Heart right ventricle (tissue), 16 donors: ENCODE measurements at regions not wholly inside any gene's neighbourhood (a gene's known extent, or its start where the extent isn't known, plus 50 kb on each side); places are given as distances from the start of the nearest gene placed in this dataset.

Experiments
- ATAC-seq, 8 donors: fragments of 200-7000 bp; cut with Tn5 transposase; one replicate each; pipeline ENCODE4 v1.9.1; 2020; ENCODE audit warnings: mild to moderate bottlenecking in 8 of 8, moderate library complexity in 8 of 8, moderate number of reproducible peaks in 1 of 8
- DNase-seq, 2 donors: peaks; one replicate each; pipeline ENCODE4 v3.0.0-alpha.2; 2020
- H3K27ac ChIP-seq, 10 donors: fragments of 200-600 bp; sonication (generic) in 2 of 10; one replicate each; pipeline versions ENCODE4 v1.5.0 to v1.8.0; 2020 to 2022; ENCODE audit warnings: mild to moderate bottlenecking in 3 of 10
- H3K27me3 ChIP-seq, 7 donors: fragments of 200-600 bp; one replicate each; pipeline ENCODE4 v1.8.0; 2021 to 2022; ENCODE audit warnings: mild to moderate bottlenecking in 2 of 7
- H3K36me3 ChIP-seq, 9 donors: fragments of 200-600 bp; sonication (generic) in 1 of 9; one replicate each; pipeline versions ENCODE4 v1.5.0 to v1.8.0; 2020 to 2022; ENCODE audit warnings: mild to moderate bottlenecking in 2 of 9
- H3K4me1 ChIP-seq, 9 donors: fragments of 200-600 bp; sonication (generic) in 1 of 9; one replicate each; pipeline versions ENCODE4 v1.5.0 to v1.8.0; 2020 to 2022; ENCODE audit warnings: mild to moderate bottlenecking in 4 of 9
- H3K4me3 ChIP-seq, 10 donors: fragments of 200-600 bp; sonication (generic) in 2 of 10; one replicate each; pipeline versions ENCODE4 v1.5.0 to v1.8.0; 2020 to 2022; ENCODE audit warnings: mild to moderate bottlenecking in 7 of 10, moderate library complexity in 2 of 10
- H3K9me3 ChIP-seq, 11 donors: fragments of 200-600 bp in 10 of 11; sonication (generic) in 2 of 11; one replicate each; pipeline versions ENCODE4 v1.5.0 to v1.8.0; 2013 to 2022; ENCODE audit warnings: mild to moderate bottlenecking in 2 of 11, control low read depth in 1 of 11, moderate library complexity in 1 of 11
- WGBS, 2 donors: extraction: QIAGEN DNeasy Blood & Tissue Kit; methylation state at CpG; one replicate each; pipeline ENCODE4 v1.1.7; 2013; ENCODE audit warnings: inconsistent platforms in 1 of 2; 5-methylcytosine and 5-hydroxymethylcytosine counted together
- intact Hi-C, 10 donors: fragments of 100-400 bp; cut with DNase I; formaldehyde crosslinking; loops; one replicate each; pipeline versions ENCODE4 v1.11.1 to v1.14.2; 2022
- TF ChIP-seq, protein P1 (sequence below), 9 donors: fragments of 200-600 bp; sonication (generic) in 2 of 9; IDR thresholded peaks; one replicate each; pipeline versions ENCODE4 v1.5.0 to v1.8.0; 2021 to 2022; ENCODE audit warnings: antibody characterized with exemption in 9 of 9, mild to moderate bottlenecking in 5 of 9, moderate library complexity in 1 of 9
- donor health status: Arrhythmogenic right ventricular cardiomyopathy.
- donor health status: ischemic (EF 13 %, LVEDD 7.1; RV severe dilation, severe dysfunction).
- donor health status: healthy with polysubstance abuse.
- donor health status: DM: no; HTN: yes; CAD: no.
- donor health status: DM: no; HTN: no; CAD: no.
- donor health status: ischemic (EF 25% LVEDD 6.9; RV normal size, moderate dysfunction).
- donor health status: ischemic (EF 25% LVEDD 5.7; RV mildly dilated, moderate dysfunction).
- donor health status: healthy.
- donor health status: DM: yes; HTN: yes; CAD: no.
- donor health status: Ischemic cardiomyopathy.
- donor health status: ischemic (EF 35%, LVEDD 5.7; RV mildly dilated, moderate dysfunction).
- donor health status: nonischemic (EF 11% LVEDD 7.7; RV severe dilation, severe dysfunction).
- donor health status: DM: yes; HTN: yes; CAD: no.
- donor health status: PGD.
- donor health status: ischemic (EF 29% LVEDD 5.4; RV normal size, mild dysfunction).
- donor health status: nonischemic (EF 23%, LVEDD 6.1; RV moderate dilation, normal function).

DNA sequence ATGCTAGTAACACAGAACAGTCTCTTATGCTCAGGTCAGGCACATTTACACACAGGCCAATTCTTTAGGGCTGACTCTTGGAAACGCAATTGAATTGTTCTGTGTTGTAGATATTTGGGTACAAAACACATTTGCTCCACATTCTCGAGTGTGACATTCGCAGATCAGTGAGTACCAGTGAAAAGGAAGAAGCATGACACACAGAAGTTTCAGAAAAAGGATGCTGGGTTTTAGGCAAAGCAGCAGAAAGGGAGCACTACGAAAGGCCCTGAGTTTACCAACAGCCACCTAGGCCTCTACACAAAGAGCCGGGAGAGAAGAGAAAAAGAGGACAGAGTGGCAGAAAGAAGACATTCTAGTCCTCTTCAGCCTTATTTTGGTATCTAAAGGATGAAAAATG is 254.4 kb upstream of the BTG1 start:
- no peaks in the 10 kb centered on the region for H3K9me3 ChIP-seq
- H3K27me3 ChIP-seq, result no peaks in the 10 kb centered on the region
- 90 to 92% methylated on average over 5 of the region's 5 CpGs for WGBS, 2 donors
- no peaks in the 10 kb centered on the region for H3K36me3 ChIP-seq
- ATAC-seq (no peak), DNase-seq (no peak)
- TF ChIP-seq, protein P1, sequence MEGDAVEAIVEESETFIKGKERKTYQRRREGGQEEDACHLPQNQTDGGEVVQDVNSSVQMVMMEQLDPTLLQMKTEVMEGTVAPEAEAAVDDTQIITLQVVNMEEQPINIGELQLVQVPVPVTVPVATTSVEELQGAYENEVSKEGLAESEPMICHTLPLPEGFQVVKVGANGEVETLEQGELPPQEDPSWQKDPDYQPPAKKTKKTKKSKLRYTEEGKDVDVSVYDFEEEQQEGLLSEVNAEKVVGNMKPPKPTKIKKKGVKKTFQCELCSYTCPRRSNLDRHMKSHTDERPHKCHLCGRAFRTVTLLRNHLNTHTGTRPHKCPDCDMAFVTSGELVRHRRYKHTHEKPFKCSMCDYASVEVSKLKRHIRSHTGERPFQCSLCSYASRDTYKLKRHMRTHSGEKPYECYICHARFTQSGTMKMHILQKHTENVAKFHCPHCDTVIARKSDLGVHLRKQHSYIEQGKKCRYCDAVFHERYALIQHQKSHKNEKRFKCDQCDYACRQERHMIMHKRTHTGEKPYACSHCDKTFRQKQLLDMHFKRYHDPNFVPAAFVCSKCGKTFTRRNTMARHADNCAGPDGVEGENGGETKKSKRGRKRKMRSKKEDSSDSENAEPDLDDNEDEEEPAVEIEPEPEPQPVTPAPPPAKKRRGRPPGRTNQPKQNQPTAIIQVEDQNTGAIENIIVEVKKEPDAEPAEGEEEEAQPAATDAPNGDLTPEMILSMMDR (IDR thresholded peaks at IDR 0.05), result no peak
- H3K27ac ChIP-seq, result peak overlapping the region in 3 of 10 donors; percentile 54 to 78 (median 61)
- peaks cover 0 to 61% (median 19%) of the 10 kb centered on the region in 9 donors for H3K4me1 ChIP-seq
- no peak overlapping the region for H3K4me3 ChIP-seq
- intact Hi-C loops, result loop anchor here in 1 of 10 donors (10.0 kb wide), 1 partner anchor 255 kb away; the partner anchor contains the start of gene BTG1

DNA sequence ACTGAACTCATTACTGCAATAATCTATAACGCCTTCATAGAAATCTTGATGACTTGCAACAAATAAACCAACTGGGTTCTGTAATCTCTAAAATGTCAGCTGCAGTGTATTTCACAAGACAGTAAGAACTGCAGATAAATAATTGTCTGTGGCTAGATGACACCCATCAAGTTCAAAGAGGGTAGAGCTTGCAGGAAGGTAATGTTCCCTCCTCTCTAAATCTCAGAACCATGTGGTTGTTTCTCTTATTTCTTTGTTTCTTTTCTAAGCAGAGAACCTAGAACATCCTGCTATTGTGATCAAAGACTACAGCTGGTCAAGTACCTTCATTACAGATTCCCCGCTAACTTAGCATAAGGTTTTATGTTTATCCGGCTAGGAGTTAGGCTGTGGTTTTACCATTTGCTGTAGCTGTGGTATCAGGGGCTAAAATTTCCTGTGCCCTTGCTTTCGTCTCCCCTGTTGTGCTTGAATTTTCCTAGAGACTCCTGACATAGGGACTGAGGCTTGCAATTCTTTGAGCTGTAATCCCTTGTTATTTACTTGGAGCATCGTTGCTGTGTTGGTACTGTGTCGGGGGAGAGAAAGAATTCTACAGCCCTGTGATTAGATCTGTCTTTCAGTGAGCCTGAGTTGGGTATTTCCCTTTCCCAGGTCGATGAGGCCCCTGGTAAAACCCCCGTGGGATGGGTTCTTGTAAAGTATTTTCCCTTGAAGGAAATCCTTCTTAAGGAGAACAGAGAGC is 253.1 kb upstream of the BTG1 start:
- TF ChIP-seq, protein P1 (IDR thresholded peaks at IDR 0.05), result no peak
- Histone ChIP-seq H3K36me3 (no peaks in the 10 kb centered on the region), H3K4me3 (no peak overlapping the region), H3K27me3 (no peaks in the 10 kb centered on the region), H3K9me3 (peaks cover 0 to 11% (median 7%) of the 10 kb centered on the region in 11 donors), H3K4me1 (peaks cover 0 to 53% (median 19%) of the 10 kb centered on the region in 9 donors), H3K27ac (peak overlapping the region in 8 of 10 donors; percentile 14 to 78 (median 33))
- DNase-seq, result no peak
- 59 to 62% methylated on average over 8 of the region's 8 CpGs for WGBS, 2 donors
- intact Hi-C loops, result loop anchor here in 1 of 10 donors (5.0 kb wide), 1 partner anchor 251 kb away; the partner anchor contains the start of gene BTG1
- ATAC-seq, result peak in 6 of 8 donors; percentile 36 to 75 (median 52)

DNA sequence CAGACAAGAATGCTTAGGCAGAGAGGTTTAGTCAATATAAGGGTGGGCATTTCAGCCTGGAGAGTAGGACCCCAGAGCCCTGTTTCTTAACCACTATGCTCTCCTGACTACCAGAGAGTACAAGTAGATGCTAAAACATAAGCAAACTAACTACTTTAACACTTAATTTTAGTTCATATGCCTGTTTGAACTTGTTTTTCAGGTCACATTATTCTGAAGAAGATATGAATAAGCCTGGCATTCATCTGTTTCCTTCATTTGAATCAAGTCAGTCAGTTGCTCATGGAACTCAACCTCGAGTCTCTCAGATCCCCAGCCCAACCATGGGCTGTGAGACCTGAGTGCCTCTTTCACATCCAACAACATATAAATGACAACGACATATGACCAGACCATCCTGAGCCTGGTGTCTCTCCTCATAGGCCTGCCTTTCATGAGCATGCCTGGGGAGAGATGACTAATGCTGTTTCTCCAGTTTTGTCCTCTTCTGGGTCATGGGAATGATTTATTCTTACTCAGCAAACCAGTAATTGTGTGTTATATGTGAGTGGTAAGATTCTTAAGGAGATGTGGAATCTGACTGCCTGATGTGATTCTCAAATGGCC is 251.1 kb upstream of the BTG1 start:
- peak overlapping the region in 1 of 10 donors; percentile 78 for H3K27ac ChIP-seq
- no peaks in the 10 kb centered on the region for H3K36me3 ChIP-seq
- no peak overlapping the region for H3K4me3 ChIP-seq
- H3K4me1 ChIP-seq, result peaks cover 0 to 38% (median 16%) of the 10 kb centered on the region in 9 donors
- TF ChIP-seq, protein P1 (IDR thresholded peaks at IDR 0.05), result no peak
- DNase-seq, result no peak
- H3K9me3 ChIP-seq, result peaks cover 0 to 31% (median 13%) of the 10 kb centered on the region in 11 donors
- no peaks in the 10 kb centered on the region for H3K27me3 ChIP-seq
- peak in 1 of 8 donors; percentile 42 for ATAC-seq
- 76 to 88% methylated on average over 2 of the region's 2 CpGs for WGBS, 2 donors
- intact Hi-C loops, result loop anchor here in 1 of 10 donors (5.0 kb wide), 1 partner anchor 249 kb away; the partner anchor contains the start of gene BTG1

DNA sequence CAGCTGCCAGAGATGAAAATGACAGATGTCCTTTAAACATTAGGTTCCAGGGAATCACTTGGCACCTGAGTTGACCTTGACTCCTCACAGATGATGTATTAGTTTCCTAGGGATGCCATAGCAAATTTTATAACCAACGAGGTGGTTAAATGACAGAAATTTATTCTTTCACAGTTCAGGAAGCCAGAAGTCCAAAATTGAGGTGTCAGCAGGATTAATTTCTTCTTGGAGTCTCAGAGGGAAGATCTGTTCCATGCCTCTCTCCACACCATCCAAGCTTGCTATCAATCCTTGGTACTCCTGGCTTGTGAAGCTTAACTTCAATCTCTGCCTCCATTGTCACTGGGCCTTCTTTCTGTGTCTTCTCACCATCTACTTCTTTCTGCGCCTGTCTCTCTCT is 249.7 kb upstream of the BTG1 start:
- H3K27ac ChIP-seq, result peak overlapping the region in 1 of 10 donors; percentile 15
- DNase-seq, result no peak
- no peaks in the 10 kb centered on the region for H3K36me3 ChIP-seq
- intact Hi-C loops, result loop anchor here in 1 of 10 donors (5.0 kb wide), 1 partner anchor 248 kb away; the partner anchor contains the start of gene BTG1
- H3K4me1 ChIP-seq, result peaks cover 0 to 35% (median 16%) of the 10 kb centered on the region in 9 donors
- TF ChIP-seq, protein P1 (IDR thresholded peaks at IDR 0.05), result no peak
- WGBS, 2 donors, result 97% methylated on average over 2 of the region's 2 CpGs
- ATAC-seq, result no peak
- H3K9me3 ChIP-seq, result peaks cover 0 to 35% (median 13%) of the 10 kb centered on the region in 11 donors
- H3K4me3 ChIP-seq, result no peak overlapping the region
- no peaks in the 10 kb centered on the region for H3K27me3 ChIP-seq
